ENCODE measurements at regions not wholly inside any gene's neighbourhood (a gene's known extent, or its start where the extent isn't known, plus 50 kb on each side); places are given as distances from the start of the nearest gene placed in this dataset.

DNA sequence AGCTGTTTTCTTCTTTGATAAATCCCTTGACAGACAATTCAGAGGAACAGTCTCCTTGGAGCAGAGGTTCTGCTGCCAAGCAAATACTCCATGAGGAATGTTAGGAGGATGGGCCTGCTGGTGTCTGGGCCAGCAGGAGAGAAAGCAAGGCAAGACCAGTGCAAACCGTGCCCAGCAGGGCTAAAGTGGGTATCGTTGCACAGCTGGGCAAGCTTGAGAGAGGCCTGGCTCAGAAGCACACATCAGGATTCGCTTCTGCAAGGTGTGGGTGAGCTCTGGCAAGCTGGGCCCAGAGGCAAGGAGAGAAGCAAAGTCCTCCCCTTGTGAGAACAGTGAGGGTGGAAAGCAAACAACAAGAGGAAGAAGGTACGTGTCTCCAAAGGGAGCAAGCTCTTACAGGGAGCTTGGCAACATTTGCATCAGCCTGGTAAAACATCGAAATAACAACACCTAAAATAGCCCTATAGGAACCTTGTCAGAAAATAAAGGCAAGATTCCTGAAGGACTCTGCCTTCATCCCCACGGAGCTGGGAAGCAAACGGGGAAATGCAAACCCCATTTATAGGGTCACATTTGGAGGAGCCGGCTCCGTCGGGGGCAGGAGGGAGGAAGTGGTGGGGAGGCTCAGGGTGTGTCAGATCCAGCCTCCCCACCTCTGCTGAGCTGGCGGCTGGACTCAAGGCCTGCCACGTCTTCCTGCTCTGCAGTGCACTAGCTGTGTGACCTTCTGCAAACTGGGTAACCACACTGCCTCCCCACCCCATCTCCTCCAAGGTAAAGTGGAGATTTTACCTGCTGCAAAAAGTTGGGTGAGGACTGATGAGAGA is 62.3 kb upstream of the HIVEP3 start:
- TF ChIP-seq, protein P1, sequence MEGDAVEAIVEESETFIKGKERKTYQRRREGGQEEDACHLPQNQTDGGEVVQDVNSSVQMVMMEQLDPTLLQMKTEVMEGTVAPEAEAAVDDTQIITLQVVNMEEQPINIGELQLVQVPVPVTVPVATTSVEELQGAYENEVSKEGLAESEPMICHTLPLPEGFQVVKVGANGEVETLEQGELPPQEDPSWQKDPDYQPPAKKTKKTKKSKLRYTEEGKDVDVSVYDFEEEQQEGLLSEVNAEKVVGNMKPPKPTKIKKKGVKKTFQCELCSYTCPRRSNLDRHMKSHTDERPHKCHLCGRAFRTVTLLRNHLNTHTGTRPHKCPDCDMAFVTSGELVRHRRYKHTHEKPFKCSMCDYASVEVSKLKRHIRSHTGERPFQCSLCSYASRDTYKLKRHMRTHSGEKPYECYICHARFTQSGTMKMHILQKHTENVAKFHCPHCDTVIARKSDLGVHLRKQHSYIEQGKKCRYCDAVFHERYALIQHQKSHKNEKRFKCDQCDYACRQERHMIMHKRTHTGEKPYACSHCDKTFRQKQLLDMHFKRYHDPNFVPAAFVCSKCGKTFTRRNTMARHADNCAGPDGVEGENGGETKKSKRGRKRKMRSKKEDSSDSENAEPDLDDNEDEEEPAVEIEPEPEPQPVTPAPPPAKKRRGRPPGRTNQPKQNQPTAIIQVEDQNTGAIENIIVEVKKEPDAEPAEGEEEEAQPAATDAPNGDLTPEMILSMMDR (IDR thresholded peaks at IDR 0.05), result no peak
- no peak for TF ChIP-seq POLR2AphosphoS5 (IDR thresholded peaks at IDR 0.05)
